ENCODE measurements at regions not wholly inside any gene's neighbourhood (a gene's known extent, or its start where the extent isn't known, plus 50 kb on each side); places are given as distances from the start of the nearest gene placed in this dataset.

DNA sequence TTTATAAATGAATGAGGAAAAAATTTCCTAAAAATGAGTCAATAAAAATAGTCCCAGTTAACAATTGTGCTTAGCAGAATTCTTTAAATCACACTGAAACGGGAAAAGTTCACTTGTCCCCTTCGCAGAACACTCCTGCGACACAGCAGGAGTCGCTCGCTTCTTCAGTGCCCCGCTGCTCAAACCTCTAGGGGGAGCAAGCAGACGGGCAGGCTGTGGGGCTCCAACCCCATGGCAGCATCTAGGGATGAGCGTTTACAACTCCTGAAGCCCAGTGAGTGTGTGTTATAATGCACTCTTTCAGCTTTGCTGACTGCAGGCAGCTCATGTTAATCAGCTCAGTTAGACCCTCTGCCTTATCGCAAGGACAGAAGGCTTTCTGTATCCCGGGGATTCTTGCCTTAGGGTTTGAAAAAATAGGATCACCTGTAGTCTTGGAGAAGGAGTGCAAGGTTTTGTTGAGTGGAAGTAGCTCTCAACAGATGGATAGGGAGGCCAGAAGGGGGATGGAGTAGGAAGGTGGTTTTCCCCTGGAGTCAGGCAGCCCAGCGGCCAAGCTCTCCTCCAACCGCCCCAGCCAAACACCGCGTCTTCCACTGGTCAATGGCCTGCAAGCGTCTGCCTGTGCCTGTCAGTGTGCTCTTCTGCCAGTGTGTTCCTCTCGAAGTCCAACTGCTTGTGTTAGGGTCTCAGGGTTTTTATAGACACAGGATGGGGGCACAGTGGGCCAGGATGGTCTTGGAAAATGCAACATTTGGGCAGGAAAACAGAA lies 1977.7 kb upstream of the LRRTM1 start:
- intact Hi-C loops (cut with micrococcal nuclease) = no loop called here

DNA sequence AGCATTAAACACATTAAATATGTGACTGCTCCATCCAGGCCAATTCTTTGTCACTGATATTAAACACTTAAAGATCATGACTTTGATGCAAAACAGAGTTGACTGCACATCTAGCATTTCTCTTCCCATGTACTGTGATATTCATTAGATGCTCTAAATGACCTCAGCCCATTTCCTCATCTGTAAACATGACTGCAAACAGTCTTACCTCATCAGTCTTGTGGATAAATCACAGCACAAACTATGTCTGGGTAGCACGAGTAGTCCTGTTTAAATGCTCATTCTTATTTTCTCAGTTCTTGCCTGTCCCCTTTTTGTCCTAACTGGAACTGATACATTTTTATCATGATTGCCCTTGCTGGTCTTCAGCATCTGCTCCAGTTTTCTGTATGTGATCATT lies 1974.8 kb upstream of the LRRTM1 start:
- intact Hi-C loops (cut with micrococcal nuclease) = no loop called here

DNA sequence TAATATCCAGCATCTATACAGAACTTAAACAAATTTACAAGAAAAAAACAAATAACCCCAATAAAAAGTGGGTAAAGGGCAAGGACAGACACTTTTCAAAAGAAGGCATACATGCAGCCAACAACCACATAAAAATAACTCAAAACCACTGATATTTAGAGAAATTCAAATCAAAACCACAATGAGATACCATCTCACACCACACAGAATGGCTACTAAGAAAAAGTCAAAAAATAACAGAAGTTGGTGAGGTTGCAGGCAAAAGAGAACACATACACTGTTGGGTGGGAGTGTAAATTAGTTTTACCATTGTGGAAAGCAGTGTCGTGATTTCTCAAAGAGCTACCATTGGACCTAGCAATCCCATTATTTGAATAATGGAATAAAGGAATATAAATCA lies 1973.9 kb upstream of the LRRTM1 start:
- intact Hi-C loops (cut with micrococcal nuclease) = no loop called here

DNA sequence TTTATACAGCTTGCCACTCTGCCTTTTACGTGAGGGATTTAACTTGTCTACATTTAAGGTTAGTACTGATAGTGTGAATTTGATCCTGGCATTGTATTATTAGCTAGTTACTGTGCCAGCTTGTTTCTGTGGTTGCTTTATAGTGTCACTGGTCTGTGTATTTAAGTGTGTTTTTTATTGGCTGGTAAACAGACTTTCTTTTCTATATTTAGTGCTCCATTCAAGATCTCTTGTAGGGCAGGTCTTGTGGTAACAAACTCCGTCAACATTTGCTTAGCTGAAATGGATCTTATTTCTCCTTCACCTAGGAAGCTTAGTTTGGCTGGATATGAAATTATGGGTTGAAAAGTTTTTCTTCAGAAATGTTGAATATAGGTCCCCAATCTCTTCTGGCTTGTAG lies 1971.0 kb upstream of the LRRTM1 start:
- intact Hi-C loops (cut with micrococcal nuclease) = no loop called here

DNA sequence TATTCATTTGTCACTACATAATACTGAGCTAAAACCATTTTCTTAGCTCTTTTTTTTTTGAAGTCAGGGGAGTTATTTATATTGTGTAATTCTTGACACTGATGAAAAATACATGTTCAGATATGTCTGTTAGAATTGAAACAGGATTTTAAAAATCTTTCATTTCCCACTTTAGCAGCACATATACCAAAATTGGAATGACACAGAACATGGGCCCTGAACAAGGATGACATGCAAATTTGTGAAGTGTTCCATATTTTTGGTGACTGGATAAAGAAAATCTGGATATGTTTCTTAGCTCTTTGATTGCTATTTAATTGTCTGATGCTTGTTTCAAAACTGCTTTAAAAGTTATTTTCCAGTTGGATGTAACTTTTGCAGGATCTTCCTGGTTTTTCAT lies 1963.9 kb upstream of the LRRTM1 start:
- intact Hi-C loops (cut with micrococcal nuclease) = no loop called here

DNA sequence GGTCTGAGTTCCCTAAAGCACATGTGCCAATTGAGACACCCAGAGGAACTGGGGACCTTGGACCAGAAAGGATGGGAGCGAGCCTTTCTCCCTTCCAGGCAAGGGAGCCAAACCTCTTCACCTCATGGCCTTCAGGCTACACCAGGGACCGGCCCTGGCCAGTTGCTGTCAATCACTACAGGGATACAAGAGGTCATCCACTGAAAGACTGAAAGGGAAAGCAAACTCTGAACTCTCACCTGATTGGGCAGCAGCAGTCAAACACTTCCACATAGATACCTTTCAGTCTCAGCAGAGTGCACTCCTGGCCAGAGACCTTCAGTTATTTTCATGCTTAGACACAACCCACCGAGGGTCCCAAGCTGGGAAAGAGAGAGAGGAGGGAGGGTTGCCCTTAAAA lies 1956.0 kb upstream of the LRRTM1 start:
- intact Hi-C loops (cut with micrococcal nuclease) = no loop called here

DNA sequence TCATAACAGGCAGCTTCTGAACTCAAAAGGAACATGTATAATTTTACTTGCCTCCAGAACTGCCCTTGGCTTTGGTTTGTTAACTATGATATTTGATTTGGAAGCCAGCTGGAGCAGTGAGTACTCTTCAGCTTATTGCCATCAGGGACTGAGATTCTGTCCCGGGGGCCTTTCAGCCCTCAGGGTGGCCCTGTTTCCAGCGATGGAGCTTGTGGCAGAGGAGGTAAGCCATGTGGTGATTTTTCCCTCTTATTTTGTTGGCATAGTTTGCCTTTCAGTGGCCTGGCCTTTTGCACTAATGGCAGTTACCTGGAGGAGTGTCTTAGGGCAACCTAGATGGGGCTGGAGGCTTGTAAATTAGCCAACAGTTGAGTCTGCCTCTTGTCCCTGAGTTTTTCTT lies 1955.0 kb upstream of the LRRTM1 start:
- intact Hi-C loops (cut with micrococcal nuclease) = no loop called here

DNA sequence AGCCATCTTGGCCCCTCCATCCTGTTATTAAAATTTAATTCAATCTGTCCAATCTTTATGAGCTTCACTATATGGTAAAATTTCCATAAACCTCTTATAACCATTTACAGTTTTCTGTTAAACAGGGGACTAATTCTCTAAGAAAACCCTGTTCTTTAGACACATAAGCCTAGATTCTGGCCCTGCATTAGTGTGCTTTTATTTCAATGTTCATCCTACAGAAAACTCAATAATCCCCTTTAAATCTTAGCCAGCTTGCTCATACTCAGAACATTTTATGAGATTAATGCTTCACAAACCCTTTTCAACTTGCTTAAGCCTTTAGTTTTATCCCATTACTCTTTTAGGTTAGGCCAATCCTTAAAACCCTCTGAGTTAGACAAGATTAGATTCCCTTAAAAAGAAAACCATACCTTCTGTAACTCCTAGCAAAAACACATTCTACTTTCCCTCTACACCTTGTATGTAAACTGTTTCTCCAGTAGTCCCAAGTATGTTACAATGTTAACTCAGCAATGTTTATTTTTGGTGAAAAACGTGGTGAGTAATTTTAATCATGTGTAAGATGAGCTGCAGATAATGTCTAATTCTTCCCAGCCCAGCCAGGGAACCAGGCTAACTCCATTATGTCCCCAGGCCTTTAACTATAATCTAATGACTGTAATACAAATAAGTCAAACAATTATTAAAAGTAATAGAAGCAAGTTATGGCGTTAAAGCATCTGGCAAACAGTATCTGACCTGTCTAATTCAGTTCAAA lies 1953.4 kb upstream of the LRRTM1 start:
- intact Hi-C loops (cut with micrococcal nuclease) = no loop called here

DNA sequence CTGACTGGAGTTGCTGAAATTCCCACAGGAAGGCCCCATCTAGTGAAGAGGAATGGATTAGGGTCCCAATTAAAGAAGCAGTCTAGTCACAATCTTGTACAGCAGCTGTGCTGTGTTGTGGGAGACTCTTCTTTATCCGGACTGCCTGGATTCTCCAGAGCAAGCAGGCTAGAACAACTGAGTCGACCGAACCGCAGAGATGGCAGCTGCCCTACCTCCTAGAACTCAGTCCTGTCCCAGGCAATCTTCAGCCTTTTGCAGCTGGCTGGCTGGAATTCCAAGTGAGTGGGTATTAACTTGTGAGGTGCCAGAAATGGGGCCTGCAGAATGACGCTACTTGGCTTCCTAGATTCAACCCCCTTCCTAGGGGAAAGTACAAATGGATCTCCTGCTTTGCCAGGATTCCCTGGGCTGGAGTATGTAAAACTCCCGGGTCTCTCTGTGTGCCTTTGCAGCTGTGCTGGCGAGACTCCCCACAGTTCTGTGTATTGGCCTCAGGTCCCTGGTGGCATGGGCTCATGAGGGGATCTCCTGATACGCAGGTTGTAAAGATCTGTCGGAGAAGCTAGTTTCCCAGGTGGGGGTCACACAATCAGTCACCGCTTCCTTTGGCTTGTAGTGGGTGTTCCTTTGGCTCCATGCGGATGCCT lies 1952.6 kb upstream of the LRRTM1 start:
- intact Hi-C loops (cut with micrococcal nuclease) = no loop called here

DNA sequence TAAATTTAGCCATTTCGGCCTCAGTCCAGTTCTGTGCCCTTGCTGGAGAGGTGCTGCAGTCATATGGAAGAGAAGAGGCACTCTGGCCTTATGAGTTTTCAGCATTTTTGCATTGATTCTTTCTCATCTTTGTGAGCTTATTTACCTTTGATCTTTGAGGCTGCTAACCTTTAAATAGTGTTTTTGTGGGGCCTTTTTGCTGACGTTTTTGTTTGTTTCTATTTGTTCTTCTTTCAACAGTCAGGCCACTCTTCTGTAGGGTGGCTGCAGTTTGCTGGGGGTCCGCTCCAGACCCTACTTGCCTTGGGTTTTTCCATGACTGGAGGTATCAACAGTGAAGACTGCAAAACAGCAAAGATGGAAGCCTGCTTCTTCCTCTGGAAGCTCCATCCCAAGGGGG lies 1951.7 kb upstream of the LRRTM1 start:
- intact Hi-C loops (cut with micrococcal nuclease) = no loop called here

DNA sequence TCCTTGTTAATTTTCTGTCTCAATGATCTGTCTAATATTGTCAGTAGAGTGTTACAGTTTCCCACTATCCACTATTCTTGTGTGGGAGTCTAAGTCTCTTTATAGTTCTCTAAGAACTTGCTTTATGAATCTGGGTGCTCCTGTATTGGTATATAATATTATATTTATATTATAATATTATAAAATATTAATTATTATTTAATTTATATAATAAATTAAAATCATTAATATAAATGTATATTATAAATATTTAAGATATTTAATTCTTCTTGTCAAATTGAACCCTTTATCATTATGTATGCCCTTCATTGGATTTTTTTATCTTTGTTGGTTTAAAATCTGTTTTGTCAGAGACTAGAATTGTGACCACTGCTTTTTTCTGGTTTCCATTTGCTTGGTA lies 1950.2 kb upstream of the LRRTM1 start:
- intact Hi-C loops (cut with micrococcal nuclease) = no loop called here

DNA sequence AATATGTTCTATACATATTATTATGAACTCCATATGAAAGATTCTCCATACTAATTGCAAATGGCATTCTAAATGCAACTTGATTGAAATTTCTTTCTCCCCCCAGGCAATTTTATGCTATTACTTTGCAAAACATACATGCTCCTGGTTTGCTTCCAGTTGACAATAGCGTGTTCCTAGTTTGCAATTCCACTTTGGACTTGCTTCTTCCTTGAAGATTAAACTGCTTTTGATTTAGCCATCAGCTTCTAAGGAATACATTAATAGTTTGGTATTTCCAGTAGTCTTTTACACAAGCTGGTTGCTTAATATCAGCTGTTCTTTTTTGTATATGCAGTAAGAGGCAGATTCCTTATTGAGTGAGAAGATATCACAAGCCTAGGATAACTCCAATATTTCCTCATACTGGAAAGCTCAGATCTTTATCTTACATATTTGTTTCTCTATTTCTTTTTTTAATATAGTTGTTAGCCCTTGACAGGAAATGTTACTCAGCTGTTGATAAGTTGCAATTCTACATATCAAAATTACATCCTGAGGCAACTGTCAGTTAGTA lies 1941.7 kb upstream of the LRRTM1 start:
- intact Hi-C loops (cut with micrococcal nuclease) = no loop called here

DNA sequence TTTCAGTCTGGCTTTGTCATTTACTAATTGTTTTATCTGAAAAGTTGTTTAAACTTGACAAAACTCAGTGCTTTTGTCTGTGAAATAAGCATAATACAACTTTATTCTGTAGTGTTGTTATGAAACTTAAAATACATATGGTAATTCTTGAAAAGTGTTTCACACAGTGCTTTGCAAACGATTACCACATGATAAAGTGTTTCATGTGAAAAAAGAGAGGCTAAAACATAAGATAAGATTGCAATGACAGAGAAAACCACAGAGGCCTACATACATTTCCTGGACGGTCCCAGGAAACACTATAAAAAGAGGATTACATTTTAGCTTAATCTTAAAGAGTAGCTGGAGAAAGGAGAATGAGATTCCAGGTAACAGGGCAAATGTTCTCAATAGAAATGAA lies 1934.6 kb upstream of the LRRTM1 start:
- intact Hi-C loops (cut with micrococcal nuclease) = no loop called here

DNA sequence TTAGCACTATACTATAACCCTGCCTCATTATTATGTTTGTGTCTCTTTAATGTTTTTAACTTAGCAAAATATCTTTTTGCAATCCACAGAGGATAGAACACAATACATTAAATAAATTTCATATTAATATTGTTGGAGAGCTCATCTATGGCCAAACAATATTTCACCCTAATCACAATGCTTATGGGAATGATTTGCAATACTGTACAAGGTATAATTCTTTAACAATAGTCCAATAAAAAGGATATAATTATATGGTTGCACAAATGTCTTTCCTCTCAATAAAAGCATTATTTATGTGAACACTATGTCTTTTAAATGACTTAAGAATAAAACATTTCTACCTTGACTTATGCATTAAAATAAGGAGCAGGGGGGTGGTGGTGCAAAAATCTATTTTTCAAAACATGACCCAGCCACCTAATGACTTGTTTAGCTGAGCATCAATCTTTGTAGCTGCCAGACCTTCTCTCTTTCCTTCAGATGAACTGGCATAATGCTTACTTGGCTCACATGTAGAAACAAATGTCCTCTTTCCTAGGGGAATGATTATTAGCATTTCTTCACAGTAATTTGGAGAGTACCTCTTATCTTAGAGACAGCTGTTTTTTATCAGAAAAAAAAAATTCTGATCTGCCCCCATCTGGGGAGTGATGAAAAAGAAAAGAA lies 1933.6 kb upstream of the LRRTM1 start:
- intact Hi-C loops (cut with micrococcal nuclease) = no loop called here

DNA sequence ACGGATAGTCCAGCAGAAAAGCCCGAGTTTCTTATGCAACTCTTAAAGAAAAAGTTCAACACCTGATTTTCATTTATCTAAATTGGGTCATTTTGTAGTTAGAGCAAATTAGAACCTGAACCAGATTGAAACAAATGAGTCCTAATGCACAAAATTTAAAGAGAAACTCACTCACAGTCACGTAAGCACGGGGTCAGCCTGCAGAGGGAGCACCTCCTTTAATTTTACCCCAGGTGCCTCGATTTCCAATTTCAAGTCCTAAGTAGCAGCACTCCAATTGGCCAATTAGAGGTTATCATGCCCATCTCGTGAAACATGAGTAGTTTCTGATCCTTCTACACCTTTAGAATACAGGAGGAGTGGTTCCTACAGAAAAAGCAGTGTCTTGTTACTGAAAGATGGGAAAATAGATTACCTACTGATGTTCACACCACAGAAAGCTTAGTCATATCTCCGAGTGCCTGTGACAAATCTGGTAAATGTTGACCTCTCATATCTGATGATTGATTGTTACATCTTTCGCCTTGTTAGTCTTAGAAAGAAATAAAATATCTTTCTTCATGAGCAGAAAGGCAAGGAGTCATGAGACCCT lies 1929.8 kb upstream of the LRRTM1 start:
- intact Hi-C loops (cut with micrococcal nuclease) = no loop called here

DNA sequence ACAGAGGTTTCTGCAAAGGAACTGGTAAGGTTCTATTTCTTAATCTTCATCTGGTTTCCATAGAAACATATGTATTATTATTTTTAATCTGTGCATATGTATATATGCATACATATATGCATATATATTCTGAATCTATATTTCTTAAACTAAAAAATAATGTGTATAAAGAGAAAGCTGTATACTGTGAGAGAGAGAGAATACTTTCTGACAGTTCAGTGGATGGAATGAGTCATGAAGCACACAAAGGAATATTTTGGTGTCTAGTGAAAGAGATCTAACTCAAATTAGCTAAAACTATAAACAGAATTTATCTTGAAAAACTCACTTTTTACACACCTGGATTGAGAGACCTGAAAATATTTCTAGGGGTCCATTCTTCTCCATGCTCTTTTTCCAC lies 1929.3 kb upstream of the LRRTM1 start:
- intact Hi-C loops (cut with micrococcal nuclease) = no loop called here

DNA sequence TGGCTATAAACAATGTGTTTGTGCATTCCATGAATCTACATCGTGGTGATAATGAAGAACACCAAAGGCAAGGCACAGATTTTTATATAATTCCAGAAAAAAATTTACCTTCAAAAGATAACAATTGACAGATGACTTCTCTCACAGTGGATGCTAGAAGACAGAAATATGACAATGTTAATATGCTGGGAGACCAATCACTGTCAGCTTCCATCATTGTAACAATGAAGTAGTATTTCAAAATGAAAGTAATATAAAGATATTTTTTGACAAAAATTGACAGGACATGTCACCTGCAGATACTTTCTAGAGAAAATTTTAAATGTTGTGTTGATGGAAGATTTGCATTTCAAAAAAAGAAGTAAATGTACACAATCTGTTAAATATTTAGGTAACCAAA lies 1925.9 kb upstream of the LRRTM1 start:
- intact Hi-C loops (cut with micrococcal nuclease) = no loop called here

DNA sequence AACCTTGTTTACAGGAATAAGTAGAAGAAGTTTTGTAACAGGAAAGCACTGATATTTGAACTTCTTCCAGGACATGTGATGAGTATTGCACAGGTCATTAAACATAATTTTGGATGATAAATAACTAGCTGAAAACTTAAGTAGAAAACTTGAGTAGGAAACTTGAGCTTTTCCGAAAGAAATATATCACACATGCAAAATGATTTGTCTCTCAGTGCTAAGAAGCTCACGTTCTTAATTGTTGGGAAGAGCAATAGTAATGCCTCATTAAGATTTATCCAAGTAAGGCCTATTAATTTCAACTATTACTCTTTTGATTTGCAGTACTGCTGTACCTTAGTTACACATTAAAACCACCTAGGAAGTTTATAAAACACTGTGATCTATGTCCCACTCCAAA lies 1921.9 kb upstream of the LRRTM1 start:
- intact Hi-C loops (cut with micrococcal nuclease) = no loop called here

DNA sequence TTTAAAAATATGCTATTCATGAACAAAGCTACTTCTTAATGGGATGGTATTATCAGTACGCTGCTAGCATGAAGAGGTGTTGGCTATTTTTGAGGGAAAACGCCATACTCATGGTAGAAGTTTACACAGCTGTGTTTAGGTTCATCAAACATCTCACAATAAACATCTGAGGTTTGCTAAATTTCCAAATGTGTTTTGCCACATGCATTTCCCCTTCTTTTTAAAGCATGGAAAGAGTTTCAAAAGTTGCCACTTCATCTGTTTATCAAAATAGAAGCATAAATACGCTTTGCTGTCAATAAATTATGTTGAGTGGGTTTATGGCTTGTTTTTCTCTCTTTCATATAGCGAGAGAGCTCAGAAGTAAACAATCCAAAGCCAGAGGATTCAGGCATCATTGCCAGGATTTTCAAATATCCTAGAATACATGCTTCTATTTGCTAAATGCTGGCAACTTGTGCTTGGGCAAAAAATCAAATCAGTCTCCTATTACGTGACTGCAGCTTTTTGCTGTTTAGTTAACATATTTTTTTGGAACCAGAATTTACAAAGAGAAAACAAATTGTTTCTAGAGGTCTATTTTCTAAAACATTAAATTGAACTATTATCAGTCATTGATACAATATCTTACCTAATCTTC lies 1919.9 kb upstream of the LRRTM1 start:
- intact Hi-C loops (cut with micrococcal nuclease) = no loop called here

DNA sequence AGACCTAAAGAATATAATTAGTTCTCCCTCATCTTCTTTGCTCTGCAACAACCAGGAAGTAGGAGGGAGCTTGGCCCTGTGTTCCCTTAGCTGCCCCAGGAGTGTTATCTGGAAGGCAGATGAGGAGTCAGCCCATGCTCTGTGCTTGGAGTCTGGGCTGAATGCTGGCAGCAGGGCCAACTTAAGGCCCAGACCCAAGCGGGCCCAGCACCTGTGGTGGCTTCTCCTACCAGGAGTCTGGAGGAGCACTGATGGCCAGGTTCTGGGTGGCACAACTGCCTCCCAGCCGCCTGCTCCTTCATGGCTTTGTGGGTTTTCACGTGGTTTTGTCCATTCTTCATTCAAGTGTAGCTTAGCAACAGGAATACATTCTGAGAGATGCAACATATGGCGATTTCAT lies 1910.7 kb upstream of the LRRTM1 start:
- intact Hi-C loops (cut with micrococcal nuclease) = no loop called here

DNA sequence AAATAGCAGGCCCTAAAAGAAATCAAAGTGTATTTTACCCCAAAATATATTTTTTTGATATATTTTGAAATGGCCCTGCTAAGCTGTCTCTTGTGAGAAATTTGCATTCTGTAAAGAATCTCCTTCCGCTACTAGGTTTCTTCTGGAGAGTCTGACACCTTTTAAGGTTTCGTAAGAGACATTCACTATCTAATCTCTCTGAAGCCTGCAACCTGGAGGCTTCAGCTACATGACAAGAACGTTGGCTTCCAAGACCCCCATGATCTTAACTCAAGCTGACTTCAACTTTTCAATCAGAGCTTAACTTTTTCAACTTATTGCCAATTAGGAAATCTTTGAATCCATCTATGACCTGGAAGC lies 1894.9 kb upstream of the LRRTM1 start:
- intact Hi-C loops (cut with micrococcal nuclease) = no loop called here
